ENCODE measurements at regions not wholly inside any gene's neighbourhood (a gene's known extent, or its start where the extent isn't known, plus 50 kb on each side); places are given as distances from the start of the nearest gene placed in this dataset.

DNA sequence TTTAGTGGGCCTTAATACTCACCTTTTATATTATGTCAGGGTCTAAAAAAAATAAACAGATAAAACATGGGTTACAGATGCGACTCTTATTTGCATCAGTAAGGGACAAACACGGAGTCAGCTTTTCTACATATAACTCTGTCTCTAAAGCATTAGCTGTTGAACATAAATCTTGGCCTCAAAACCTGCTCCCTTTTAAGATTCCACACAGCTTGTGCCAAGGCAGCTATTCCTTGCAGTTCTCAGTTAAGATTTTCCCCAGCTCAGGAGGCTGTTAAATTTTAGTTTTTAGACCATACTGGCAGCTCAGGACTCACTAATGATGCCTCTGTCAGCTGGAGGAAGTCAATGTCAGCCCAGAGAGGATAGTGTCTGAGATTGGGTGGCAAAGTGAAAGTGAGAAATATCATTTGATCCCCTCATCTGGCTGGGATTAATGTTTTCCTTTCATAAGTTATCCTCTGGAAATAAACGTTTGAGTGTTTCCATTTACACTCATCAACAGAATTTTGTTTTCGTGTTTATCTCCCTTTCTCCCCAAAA lies 287.5 kb downstream of the ELAVL2 start:
- no peak for DNase-seq (ENCODE audit: low spot score)

DNA sequence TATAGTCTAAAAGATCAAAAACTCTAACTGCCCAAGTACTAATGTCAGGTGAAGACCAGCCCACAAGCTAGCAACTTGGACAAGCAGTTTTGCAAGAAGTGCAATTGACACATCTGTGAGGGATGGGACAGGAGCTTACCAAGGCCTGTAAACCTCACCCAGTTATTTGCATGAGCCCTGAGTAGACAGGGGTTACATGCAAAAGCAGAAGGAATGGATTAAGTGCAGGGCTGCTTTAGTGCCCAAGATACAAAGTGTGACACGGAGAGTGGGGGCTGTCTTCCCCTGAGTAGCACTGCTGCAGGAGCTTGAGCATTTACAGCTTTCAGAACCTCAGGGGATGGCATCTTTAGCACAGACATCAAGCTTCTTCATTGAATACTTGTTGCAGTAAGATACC lies 286.7 kb downstream of the ELAVL2 start:
- DNase-seq (ENCODE audit: low spot score) = no peak

DNA sequence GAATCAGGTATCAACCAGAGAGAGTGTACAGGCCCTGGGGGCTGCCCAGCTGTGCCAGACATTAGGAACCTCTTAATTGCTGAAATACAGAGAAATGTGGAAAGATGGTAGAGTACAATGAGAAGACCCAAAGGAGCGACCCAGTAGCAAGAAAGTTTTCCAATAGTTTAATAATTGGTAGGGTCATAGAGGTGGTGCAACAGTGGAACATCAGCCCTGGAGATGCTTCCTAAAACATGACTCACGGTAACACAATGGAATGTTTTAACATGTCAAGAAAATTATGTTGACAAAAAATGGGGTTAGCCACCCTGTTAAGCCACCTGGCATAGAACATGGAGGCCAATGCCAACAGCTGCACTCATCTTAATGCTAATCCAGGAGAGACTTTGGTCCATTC lies 284.1 kb downstream of the ELAVL2 start:
- no peak for DNase-seq (ENCODE audit: low spot score)

DNA sequence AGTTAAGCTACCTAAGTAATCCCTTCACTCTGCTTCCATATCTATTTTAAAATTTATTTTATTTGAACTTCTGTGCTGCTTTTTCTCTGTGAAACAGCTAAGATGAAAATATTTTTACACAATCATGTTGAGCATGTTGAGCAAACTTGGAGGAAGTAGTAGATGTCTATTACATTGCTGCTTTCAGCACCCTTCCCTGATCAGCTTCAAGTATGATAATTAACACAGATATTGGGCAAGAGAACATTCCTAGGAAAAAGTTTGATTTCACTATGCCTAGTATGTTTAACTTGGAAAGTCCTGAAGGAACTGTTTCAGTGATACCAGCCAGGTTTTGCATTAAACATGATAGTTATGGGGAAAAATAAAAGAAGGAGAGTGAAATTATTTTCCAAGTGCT lies 283.6 kb downstream of the ELAVL2 start:
- DNase-seq (ENCODE audit: low spot score) = no peak

DNA sequence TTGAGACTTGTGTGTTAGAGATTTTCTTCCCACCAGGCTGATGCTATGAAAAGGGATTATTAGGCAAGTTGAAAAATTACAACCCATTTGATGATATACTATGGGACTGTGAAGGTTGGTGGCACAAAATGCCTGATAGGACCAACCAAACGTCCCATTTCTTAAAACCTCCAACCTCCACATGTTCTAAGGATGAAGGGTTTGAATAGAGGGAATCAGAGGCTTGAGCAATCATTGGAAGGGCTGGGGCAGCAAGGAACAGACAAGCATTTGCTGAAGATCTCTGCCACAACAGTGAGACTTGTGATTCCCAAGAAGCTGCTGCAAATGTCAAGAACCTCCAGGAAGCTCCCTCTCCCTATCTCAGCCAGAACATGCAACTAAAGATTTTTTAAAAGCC lies 283.1 kb downstream of the ELAVL2 start:
- DNase-seq (ENCODE audit: low spot score) = no peak

DNA sequence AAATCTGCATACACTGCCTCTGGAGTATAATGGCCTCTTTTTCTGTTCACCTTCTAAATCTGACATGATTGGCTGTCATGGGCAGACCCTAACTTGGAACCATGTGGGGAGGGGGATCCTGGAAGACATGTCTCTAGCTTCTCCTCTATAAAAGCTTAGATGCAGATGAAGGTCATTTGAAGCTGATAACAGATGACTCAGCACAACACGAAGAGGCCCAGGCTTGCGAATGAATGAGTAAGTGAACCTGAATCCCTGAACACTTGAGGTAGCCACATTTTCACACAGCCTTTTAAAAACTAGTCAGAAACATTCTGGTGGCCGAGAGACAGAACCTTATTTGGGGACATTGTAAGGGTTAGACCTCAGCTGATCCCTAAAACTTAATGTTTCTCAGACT lies 282.6 kb downstream of the ELAVL2 start:
- no peak for DNase-seq (ENCODE audit: low spot score)

DNA sequence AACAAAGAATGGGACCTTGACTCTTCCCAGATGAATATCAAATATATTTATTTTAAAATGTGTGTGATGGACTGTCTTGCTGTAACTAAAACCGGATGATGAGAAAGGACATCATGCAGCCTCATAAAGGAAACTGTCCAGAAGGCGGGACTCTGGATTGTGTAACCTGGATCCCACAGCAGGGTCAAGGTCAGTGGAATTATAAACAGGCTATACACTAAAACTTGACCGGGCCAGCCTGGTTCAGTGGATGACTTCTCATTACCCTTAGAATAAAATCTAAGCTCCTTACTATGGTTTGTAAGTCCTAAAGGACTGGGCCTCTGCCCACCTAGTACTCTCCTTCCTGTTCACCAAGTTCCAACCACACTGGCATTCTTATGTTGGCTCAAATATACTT lies 280.3 kb downstream of the ELAVL2 start:
- DNase-seq (ENCODE audit: low spot score) = no peak

DNA sequence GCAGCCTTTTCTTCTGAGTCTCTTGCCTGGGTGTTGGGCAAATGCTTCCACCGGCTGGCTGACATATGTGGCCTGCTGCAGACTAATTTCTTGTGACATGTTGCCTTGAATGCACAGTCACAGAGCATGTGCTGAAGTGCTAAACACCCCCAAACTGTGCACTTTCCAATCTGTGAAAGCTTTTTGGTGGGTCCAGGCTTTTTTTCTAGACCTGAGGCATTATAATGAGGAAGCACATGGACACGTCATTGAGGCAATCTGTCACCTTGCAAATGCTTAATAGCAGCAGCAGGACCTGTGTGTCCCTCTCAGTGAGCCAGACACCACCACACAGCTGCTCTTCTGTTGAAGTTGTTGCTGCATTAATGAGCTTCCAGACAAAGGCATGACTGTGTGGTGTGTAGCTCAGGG lies 274.7 kb downstream of the ELAVL2 start:
- no peak for DNase-seq (ENCODE audit: low spot score)

DNA sequence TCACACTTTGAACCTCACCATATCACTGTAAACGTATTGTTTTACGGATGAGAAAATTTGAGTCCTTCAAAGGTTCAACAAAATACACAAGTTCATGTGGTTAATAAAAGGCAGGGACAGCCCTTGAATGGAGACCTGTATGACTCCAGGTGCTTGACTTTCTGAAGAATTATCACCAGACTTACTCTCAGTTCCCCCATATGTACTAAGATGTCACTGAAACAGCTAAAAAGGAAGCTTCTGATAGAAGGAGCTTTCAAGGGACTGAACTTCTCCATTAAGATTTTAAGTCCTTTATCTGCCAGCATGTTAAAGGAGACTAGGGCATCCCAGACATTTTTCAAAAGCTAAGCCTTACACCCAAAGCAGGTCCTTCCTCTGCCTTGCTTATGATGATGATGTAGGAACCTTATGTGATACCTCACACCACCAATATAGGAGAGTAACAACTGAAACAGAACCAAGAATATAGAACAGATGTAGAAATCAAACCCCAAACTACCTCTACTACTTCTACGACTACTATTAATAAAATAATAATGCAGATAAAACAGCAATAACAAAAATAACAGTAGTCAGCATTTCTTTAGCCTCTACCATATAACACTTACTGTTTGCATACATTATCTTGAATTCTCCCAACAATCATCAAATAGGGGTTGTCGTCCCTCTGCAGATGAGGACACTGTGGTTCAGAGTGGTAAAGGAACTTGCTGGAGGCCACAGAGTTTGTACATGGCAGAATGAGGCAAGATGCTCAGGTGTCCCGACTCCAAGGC lies 273.9 kb downstream of the ELAVL2 start:
- DNase-seq (ENCODE audit: low spot score) = no peak

DNA sequence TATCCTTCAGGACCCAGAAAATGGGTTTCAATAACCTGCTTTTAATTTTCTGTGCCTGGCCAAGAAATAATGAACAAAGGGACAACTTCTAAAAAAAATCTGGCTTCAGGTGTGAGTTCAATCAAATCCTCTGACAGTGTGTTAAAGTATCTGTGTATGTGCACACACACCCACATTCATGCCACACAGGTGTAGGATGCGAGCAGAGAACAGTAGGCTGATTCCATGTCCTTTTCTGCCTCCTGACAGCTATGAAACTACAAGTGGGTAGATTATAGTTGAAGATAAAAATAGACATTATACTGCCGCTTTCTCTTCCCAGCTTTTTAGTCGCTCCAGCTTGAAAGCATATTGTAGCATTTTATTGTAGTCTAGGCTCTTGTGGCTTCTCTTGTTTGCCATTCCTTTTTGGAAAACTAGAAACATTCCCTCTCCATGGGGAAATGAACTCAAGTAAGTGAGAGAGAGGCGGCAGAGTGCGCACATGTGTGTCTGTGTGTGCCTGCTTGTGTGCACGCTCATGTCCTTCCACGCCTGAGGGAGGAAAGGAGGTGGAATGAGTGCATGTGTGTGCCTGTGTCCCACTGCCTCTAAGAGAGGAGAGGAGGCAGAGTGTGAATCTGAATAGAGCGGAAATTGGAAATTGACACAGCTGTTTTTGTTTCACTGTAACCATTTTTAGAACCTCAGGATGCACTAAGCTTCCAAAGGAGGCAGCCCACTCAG lies 273.0 kb downstream of the ELAVL2 start:
- DNase-seq (ENCODE audit: low spot score) = no peak

DNA sequence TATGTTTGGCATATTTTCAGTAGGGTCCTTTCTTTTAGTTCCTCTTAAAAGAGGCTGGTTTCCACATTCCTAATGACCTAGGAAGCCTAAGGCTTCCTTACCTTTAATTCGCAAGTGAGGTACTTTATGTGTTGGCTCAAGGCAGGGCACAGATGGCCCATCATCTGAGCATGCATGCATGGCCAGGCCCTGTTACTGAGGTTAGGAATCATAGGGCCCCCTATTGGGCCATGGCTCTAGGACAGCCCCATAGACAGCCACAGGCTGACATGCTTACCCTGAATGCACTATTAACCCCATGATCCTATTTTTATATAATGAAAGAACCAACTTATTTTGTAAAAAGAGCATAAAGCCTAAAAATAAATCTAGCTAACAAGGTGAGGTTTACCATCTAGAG lies 271.4 kb downstream of the ELAVL2 start:
- DNase-seq (ENCODE audit: low spot score) = no peak

DNA sequence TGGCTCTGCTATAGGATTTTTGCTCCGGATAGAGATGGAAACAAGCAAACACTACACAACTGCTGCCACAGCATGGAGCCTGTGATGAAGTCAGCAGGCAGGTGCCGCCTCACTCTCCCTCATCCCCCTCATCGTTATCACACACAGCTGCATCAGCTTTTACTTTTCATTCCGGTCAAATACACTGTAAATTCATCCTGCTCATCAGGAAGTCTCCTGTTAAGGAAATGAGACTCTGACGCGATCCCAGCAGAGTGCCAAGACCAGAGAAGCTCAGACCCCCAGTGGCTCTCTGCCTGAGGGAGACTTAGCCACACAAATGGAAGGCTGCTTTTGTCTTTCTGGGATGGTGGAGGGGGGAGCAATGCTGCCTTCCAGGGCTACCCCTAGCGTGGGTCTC lies 270.2 kb downstream of the ELAVL2 start:
- no peak for DNase-seq (ENCODE audit: low spot score)

DNA sequence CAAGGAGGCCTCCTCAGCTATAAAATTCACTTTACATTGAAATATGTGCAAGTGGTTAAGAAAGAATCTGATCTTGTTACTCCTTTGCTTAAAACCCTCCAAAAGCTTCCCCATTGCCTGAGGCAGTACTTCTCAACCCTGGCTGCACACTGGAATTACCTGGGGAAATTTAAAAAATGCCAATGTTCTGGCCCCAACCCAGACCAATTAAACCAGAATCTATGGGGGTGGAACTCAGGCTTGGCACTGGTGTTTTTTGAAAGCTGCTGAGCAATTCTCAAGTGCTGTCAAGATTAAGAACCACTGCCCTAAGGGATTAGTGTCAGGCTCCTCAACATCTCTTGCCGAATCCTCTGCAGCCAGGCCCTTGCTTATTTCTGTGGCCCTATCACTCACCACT lies 269.6 kb downstream of the ELAVL2 start:
- DNase-seq (ENCODE audit: low spot score) = no peak

DNA sequence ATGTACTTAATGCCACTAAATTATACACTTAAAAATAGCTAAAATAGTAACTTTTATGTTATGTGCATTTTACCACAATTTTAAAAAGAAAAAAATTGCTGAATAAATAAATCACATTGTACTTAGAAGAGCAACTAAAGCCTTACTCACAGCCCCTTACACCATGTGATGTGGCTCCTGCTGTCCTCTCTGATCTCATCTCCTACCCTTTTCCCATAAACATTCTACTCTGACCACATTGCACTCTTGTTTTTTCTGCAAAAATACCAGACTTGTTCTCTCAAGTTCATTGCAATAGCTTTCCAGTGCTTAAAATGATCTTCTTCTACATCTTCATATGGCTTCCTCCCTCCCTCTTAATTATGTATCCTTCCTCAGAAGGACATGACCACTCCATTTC lies 268.4 kb downstream of the ELAVL2 start:
- DNase-seq (ENCODE audit: low spot score) = no peak

DNA sequence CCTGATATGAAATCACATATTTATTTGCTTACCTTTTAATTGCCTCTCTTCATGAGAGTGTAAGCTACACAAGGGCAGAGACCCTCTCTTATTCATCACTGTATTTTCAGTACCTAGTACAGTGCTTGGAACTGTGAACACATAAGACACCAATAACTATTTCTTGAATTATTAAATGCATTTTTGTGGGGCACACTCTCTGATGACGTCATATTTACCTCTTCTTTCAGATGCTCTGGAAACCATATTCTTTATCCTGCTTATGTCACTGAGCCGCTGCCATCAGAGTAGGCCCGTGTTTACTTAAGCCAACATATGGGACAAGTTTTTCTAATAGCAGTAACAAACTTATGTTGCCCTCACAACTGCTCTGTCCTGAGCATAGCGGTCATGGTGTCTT lies 266.5 kb downstream of the ELAVL2 start:
- DNase-seq (ENCODE audit: low spot score) = no peak

DNA sequence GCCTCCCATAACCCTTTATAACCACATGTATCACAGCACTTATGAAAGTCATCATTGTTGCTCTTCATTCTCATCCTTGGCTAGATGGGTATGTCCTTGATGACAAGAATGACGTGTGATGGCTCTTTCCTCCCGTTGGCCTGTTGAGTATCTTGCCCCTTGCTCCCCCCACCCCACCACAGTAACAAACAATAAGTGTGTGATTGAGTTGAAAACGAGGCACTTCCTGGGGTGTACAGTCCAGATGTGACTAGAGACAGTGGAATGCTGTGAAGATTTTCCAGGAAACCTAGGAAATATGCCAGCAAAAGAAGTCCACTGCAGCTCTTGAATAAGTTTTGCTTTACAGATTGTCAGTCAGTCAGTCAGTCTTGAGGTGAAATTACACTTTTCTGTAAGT lies 262.5 kb downstream of the ELAVL2 start:
- DNase-seq (ENCODE audit: low spot score) = peak; percentile 18

DNA sequence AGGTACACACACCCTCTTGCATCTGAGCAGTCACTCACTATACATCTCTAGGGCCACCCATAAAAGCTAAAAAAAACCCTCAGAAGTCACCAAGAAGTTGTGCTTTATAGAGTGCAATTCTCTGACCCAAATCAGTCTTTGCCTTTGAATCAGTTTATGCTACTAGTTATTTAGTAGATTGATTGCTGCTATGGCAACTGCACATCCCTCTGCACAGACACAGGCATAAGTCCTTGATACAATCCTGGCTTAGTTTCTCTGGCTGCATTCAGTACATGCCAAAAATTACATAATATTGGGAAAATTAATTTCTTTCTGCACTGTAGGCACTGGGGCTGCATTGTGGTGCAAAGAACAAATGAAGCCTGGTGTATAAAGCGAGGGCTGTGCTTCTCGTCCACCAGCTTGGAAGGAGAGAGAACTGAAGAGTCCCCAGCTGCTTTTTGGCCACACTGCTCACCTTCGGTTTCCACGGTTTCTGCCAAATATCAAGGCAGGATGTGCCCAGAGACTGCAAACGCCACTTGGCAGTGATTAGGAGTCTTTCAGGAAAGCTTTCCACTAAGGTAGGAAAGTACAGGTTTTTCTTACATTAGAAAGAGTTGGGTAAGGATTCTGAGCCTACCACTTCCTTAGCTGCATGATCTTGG lies 258.4 kb downstream of the ELAVL2 start:
- no peak for DNase-seq (ENCODE audit: low spot score)

DNA sequence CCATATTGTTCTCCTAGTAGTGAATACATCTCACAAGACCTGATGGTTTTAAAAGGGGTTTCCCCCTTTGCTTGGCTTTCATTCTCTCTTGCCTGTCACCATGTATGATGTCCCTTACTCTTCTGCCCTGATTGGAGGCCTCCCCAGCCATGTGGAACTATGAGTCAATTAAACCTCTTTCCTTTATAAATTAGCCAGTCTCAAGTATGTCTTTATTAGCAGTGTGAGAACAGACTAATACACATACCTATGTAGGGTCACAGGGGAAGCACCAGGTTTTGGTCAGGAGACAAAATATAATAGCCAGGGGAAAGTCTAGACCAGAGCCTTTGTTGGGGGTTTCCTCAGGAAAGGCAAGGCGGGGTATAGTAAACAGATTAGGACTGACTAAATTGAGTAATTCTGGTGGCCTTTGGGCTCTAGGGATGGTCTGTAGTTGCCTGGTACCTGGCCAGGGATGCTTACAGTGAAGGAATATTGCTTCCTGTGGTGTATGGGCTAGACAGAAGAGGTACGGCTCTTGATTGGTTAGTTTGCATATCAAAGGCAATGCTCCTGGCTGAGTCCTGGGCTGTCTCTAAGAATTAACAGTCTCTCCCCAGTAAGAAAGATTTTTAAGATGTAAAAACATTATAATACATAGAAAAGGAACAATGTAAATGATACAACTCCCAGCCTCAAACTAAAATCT lies 254.5 kb downstream of the ELAVL2 start:
- DNase-seq (ENCODE audit: low spot score) = no peak

DNA sequence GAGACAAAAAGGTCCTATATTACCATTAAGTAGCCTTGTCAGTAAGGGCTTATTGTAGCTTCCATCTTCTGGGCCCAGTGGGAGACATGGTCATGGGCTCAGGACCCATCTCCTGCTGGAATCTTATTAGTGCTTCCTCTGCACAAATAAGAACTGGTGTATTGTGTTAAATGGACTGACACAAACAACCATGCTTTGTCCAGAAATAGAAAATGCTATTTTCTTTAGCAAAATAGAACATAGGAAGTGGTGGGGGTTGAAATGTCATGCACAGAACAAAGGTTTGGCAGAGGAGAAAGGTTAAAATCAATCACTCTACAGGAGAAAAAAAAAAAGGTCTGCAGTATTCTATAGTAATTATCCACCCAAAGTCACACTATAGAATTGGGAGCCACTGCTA lies 252.2 kb downstream of the ELAVL2 start:
- DNase-seq (ENCODE audit: low spot score) = no peak

DNA sequence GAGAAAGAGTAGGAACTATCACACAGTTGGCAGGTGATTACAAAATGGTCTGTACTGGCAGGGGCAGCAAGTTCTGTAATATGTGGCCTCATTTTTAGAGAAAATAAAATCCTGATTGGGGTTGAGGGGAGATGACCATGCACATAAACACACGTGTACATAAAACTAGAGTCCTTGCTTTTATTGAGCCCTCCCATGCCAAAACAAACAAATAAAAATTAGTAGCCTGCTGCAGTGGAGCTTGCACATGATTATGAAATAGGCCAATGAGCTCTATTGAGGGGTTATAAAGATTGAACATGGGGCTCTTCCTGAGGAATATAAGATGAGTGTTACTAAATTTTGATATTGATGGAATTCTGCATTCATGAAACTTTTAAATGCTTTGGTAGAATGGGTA lies 248.4 kb downstream of the ELAVL2 start:
- no peak for DNase-seq (ENCODE audit: low spot score)

DNA sequence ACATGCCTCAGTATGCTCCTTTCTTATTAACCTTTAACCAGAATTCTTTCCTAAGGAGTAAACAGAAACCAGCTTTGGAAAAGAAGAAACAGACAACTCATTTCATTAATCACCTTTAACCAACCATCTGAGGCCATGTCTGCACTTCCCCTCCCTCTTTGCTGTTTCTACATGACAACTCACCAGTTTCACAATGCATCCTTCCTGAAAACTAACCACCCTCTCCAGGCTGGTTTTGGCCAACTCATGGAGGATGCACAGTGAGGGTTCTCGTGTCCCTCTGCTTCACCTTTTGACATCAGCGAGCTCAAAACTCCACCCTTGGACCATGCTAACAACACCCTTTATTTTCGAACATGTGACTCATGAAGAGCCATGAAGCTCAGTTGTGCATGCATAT lies 244.1 kb downstream of the ELAVL2 start:
- peak; percentile 11 for DNase-seq (ENCODE audit: low spot score)

DNA sequence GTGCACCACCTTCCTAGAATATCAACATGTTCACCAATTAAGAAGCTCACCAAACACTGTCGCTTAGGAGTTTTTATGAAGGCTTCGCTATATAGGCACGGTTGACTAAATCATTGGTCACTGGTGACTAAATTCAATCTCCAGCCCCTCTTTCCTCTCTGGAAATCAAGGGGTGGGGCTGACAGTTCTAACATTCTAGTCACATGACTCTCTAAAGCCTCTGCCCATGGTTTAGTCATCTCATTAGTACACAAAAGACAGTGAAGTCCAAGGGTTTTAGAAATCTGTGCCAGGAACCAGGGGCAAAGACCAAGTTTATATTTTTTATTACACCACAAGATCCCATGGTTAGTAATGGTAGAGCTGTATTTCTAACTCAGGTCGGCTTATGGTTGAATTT lies 243.2 kb downstream of the ELAVL2 start:
- no peak for DNase-seq (ENCODE audit: low spot score)
